GM12878 (cell line): ENCODE measurements at regions not wholly inside any gene's neighbourhood (a gene's known extent, or its start where the extent isn't known, plus 50 kb on each side); places are given as distances from the start of the nearest gene placed in this dataset.

Experiments
- CTCF ChIP-seq, 3 experiments: IDR thresholded peaks in 2 of 3; conservative IDR thresholded peaks in 1 of 3; 2 replicates each; pipeline ENCODE4 v1.5.1; 2011; ENCODE audit warnings: low read depth in 3 of 3, low read length in 3 of 3, mild to moderate bottlenecking in 3 of 3, control low read depth in 2 of 3, moderate library complexity in 2 of 3, inconsistent platforms in 1 of 3, mixed read lengths in 1 of 3; ENCODE audit not compliant: control insufficient read depth in 2 of 3, insufficient read depth in 1 of 3; ENCODE audit errors: extremely low read depth in 1 of 3
- RELB ChIP-seq: fragments of 450-650 bp; IDR thresholded peaks from 2 replicates; pipeline ENCODE4 v1.6.1; 2017; ENCODE audit warnings: low read depth, mild to moderate bottlenecking, moderate library complexity
- TF ChIP-seq, protein P1 (sequence below): IDR thresholded peaks from 2 replicates; pipeline ENCODE4 v1.6.1; 2012; ENCODE audit warnings: improper control_type of control experiment, low read depth, low read length; ENCODE audit not compliant: insufficient replicate concordance

GRCh38 chr7:53431901-53432300, 396.5 kb downstream of the POM121L12 start (continued):
- TF ChIP-seq, protein P1, sequence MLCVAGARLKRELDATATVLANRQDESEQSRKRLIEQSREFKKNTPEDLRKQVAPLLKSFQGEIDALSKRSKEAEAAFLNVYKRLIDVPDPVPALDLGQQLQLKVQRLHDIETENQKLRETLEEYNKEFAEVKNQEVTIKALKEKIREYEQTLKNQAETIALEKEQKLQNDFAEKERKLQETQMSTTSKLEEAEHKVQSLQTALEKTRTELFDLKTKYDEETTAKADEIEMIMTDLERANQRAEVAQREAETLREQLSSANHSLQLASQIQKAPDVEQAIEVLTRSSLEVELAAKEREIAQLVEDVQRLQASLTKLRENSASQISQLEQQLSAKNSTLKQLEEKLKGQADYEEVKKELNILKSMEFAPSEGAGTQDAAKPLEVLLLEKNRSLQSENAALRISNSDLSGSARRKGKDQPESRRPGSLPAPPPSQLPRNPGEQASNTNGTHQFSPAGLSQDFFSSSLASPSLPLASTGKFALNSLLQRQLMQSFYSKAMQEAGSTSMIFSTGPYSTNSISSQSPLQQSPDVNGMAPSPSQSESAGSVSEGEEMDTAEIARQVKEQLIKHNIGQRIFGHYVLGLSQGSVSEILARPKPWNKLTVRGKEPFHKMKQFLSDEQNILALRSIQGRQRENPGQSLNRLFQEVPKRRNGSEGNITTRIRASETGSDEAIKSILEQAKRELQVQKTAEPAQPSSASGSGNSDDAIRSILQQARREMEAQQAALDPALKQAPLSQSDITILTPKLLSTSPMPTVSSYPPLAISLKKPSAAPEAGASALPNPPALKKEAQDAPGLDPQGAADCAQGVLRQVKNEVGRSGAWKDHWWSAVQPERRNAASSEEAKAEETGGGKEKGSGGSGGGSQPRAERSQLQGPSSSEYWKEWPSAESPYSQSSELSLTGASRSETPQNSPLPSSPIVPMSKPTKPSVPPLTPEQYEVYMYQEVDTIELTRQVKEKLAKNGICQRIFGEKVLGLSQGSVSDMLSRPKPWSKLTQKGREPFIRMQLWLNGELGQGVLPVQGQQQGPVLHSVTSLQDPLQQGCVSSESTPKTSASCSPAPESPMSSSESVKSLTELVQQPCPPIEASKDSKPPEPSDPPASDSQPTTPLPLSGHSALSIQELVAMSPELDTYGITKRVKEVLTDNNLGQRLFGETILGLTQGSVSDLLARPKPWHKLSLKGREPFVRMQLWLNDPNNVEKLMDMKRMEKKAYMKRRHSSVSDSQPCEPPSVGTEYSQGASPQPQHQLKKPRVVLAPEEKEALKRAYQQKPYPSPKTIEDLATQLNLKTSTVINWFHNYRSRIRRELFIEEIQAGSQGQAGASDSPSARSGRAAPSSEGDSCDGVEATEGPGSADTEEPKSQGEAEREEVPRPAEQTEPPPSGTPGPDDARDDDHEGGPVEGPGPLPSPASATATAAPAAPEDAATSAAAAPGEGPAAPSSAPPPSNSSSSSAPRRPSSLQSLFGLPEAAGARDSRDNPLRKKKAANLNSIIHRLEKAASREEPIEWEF, result no peak
- TF ChIP-seq RELB (no peak), CTCF (IDR thresholded peaks at IDR 0.05 in 2 of 3, conservative IDR thresholded peaks at IDR 0.05 in 1 of 3; ENCODE audit: control insufficient read depth in 2 of 3, extremely low read depth in 1 of 3, insufficient read depth in 1 of 3, low read depth in 3 of 3, low read length in 3 of 3) (no peak)
